ENCODE measurements at regions not wholly inside any gene's neighbourhood (a gene's known extent, or its start where the extent isn't known, plus 50 kb on each side); places are given as distances from the start of the nearest gene placed in this dataset.

GRCh38 chr5:158368686-158369085 is 509.7 kb upstream of the CLINT1 start:
- H3K36me3 ChIP-seq, result no peaks in the 10 kb centered on the region
- WGBS, 2 donors, result 69 to 74% methylated on average over 4 of the region's 4 CpGs
- no peak for TF ChIP-seq CTCF (IDR thresholded peaks at IDR 0.05)
- intact Hi-C loops (cut with DNase I), result no loop called here
- H3K4me1 ChIP-seq, result peaks cover 0 to 7% (median 3%) of the 10 kb centered on the region in 9 donors
- H3K27ac ChIP-seq, result no peak overlapping the region
- no peaks in the 10 kb centered on the region for H3K9me3 ChIP-seq
- no peak for DNase-seq
- H3K27me3 ChIP-seq, result peaks cover 0 to 8% (median 0%) of the 10 kb centered on the region in 7 donors
- no peak overlapping the region for H3K4me3 ChIP-seq
- ATAC-seq, result no peak

- Histone ChIP-seq H3K4me3 (no peak overlapping the region), H3K36me3 (no peaks in the 10 kb centered on the region), H3K27ac (no peak overlapping the region), H3K9me3 (no peaks in the 10 kb centered on the region), H3K27me3 (no peaks in the 10 kb centered on the region), H3K4me1 (no peaks in the 10 kb centered on the region)
- no peak for DNase-seq
- no peak for ATAC-seq
- TF ChIP-seq CTCF (IDR thresholded peaks at IDR 0.05), result no peak
- WGBS, 2 donors, result 60 to 77% methylated on average over 4 of the region's 4 CpGs
- intact Hi-C loops (cut with DNase I), result no loop called here
Measured at GRCh38 chr5:158364367-158364766, 505.4 kb upstream of the CLINT1 start.

- DNase-seq (no peak), ATAC-seq (no peak)
- no peak overlapping the region for H3K4me3 ChIP-seq
- no peaks in the 10 kb centered on the region for H3K36me3 ChIP-seq
- TF ChIP-seq CTCF (IDR thresholded peaks at IDR 0.05), result no peak
- H3K27ac ChIP-seq, result no peak overlapping the region
- H3K27me3 ChIP-seq, result no peaks in the 10 kb centered on the region
- no peaks in the 10 kb centered on the region for H3K4me1 ChIP-seq
- H3K9me3 ChIP-seq, result peaks cover 0 to 13% (median 0%) of the 10 kb centered on the region in 11 donors
- intact Hi-C loops (cut with DNase I), result no loop called here
Measured at GRCh38 chr5:158354958-158355357, 496.0 kb upstream of the CLINT1 start.

GRCh38 chr5:158351485-158352125 is 492.7 kb upstream of the CLINT1 start:
- peaks cover 0 to 13% (median 0%) of the 10 kb centered on the region in 11 donors for H3K9me3 ChIP-seq
- no peak for DNase-seq
- intact Hi-C loops (cut with DNase I), result no loop called here
- no peak overlapping the region for H3K4me3 ChIP-seq
- H3K36me3 ChIP-seq, result no peaks in the 10 kb centered on the region
- WGBS, 2 donors, result 80 to 92% methylated on average over 6 of the region's 6 CpGs
- ATAC-seq, result no peak
- H3K27ac ChIP-seq, result no peak overlapping the region
- TF ChIP-seq CTCF (IDR thresholded peaks at IDR 0.05), result no peak
- no peaks in the 10 kb centered on the region for H3K27me3 ChIP-seq
- no peaks in the 10 kb centered on the region for H3K4me1 ChIP-seq
